KMS-11 (cell line): ENCODE measurements at regions not wholly inside any gene's neighbourhood (a gene's known extent, or its start where the extent isn't known, plus 50 kb on each side); places are given as distances from the start of the nearest gene placed in this dataset.

Experiments
- H2AFZ ChIP-seq: fragments of 200-600 bp; sonication (generic); 2 replicates; pipeline ENCODE4 v1.6.1; 2016; ENCODE audit warnings: antibody characterized with exemption, mixed run types, low read depth
- H3K27ac ChIP-seq: fragments of 200-600 bp; sonication (generic); 2 replicates; pipeline ENCODE4 v1.6.1; 2016; ENCODE audit warnings: mild to moderate bottlenecking, mixed run types
- H3K27me3 ChIP-seq: fragments of 200-600 bp; sonication (generic); 2 replicates; pipeline ENCODE4 v1.6.1; 2017; ENCODE audit warnings: mild to moderate bottlenecking, low read depth, mixed run types, moderate library complexity; ENCODE audit not compliant: insufficient read depth
- H3K36me3 ChIP-seq: fragments of 200-600 bp; sonication (generic); 2 replicates; pipeline ENCODE4 v1.6.1; 2017; ENCODE audit warnings: mild to moderate bottlenecking, mixed run types; ENCODE audit not compliant: insufficient read depth
- H3K4me1 ChIP-seq: fragments of 200-600 bp; sonication (generic); 2 replicates; pipeline ENCODE4 v1.6.1; 2016; ENCODE audit warnings: mild to moderate bottlenecking, low read depth, mixed run types; ENCODE audit not compliant: poor library complexity, severe bottlenecking
- H3K4me2 ChIP-seq: fragments of 200-600 bp; sonication (generic); 2 replicates; pipeline ENCODE4 v1.7.0; 2016; ENCODE audit warnings: mild to moderate bottlenecking, mixed run types
- H3K4me3 ChIP-seq: fragments of 200-600 bp; sonication (generic); IDR thresholded peaks from 2 replicates; pipeline ENCODE4 v1.6.1; 2017; ENCODE audit warnings: low read depth, low read length, mixed read lengths; ENCODE audit not compliant: insufficient read depth
- H3K79me2 ChIP-seq: fragments of 200-600 bp; sonication (generic); 2 replicates; pipeline ENCODE4 v1.6.1; 2016; ENCODE audit warnings: low read depth, mixed run types; ENCODE audit not compliant: insufficient read depth
- H3K9ac ChIP-seq: fragments of 200-600 bp; sonication (generic); 2 replicates; pipeline ENCODE4 v1.6.1; 2016; ENCODE audit warnings: mild to moderate bottlenecking, mixed run types
- H4K20me1 ChIP-seq: fragments of 200-600 bp; sonication (generic); 2 replicates; pipeline ENCODE4 v1.6.1; 2016; ENCODE audit warnings: mild to moderate bottlenecking, mixed run types; ENCODE audit not compliant: insufficient read depth
- TF ChIP-seq, protein P1 (sequence below): fragments of 200-600 bp; sonication (generic); conservative IDR thresholded peaks from 2 replicates; pipeline ENCODE4 v1.6.1; 2017; ENCODE audit warnings: low read depth, mild to moderate bottlenecking, antibody characterized with exemption, low read length, moderate library complexity, mixed read lengths

DNA sequence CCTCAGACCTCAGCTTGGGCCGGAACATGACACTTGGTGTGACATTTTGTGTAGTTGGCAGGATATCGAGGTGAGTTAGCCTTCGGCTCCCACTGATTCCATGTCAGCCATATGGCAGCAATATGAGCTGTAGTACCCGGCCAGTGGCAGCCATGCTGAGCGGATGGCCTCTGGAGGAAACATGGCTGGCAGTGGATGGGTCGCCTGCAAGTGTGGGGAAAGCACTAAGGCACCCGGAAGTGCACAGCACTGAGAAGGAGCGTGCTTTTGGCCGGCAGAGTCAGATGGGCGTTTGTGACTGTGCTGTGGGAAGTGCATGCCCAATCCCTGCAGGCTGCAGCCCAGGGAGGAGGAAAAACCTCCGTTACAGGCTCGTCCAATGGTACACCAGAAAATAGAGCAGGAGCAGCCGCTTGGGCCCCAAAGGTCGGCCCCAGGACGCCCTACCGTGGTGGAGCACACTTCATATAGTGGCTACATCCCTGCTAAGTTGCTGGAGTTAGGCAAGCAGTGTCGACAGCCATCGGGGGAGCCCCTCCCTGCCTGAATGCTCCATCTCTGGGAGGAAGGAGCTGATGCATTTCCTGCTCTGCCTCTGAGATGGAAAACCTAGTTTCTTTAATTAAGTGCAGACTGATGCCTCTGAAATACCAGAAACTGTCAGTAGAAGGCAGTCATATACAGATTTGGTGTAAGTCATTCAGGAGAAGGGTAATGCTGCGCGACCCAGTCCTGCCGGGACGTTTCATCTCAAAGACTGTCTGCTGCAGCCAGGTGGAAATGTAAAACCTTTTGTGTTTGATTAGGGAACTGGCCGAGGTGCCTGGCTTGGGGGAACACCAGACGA, 2185.8 kb upstream of the ACO1 start:
- TF ChIP-seq, protein P1, sequence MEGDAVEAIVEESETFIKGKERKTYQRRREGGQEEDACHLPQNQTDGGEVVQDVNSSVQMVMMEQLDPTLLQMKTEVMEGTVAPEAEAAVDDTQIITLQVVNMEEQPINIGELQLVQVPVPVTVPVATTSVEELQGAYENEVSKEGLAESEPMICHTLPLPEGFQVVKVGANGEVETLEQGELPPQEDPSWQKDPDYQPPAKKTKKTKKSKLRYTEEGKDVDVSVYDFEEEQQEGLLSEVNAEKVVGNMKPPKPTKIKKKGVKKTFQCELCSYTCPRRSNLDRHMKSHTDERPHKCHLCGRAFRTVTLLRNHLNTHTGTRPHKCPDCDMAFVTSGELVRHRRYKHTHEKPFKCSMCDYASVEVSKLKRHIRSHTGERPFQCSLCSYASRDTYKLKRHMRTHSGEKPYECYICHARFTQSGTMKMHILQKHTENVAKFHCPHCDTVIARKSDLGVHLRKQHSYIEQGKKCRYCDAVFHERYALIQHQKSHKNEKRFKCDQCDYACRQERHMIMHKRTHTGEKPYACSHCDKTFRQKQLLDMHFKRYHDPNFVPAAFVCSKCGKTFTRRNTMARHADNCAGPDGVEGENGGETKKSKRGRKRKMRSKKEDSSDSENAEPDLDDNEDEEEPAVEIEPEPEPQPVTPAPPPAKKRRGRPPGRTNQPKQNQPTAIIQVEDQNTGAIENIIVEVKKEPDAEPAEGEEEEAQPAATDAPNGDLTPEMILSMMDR, result no peak
- H3K79me2 ChIP-seq, result no peaks in the 10 kb centered on the region
- H3K4me3 ChIP-seq, result no peak overlapping the region
- H3K4me2 ChIP-seq, result no peak overlapping the region
- H3K36me3 ChIP-seq, result no peaks in the 10 kb centered on the region
- no peaks in the 10 kb centered on the region for H3K27me3 ChIP-seq
- no peaks in the 10 kb centered on the region for H4K20me1 ChIP-seq
- no peaks in the 10 kb centered on the region for H3K4me1 ChIP-seq
- no peak overlapping the region for H3K9ac ChIP-seq
- H2AFZ ChIP-seq, result no peak overlapping the region
- no peak overlapping the region for H3K27ac ChIP-seq

DNA sequence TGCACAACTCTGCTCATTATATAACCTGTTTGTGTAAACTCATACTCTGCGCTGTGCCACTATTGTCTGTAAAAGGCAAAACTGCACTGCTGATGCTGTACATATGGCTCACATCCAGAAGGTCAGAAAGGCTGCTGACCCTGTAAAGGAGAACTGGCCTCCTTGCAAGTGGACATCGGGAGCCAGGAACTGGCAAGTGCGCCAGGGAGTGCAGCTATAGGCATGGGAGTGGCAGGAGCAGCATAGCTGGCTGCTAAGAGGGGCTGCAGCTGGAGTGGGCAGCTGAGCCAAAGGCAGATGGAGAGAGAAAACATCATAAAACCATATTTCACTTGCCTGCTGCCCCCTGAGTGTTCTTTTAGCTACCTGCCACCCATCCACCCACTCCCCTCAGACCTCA, 2183.4 kb upstream of the ACO1 start:
- no peak overlapping the region for H3K27ac ChIP-seq
- H2AFZ ChIP-seq, result no peak overlapping the region
- no peaks in the 10 kb centered on the region for H3K36me3 ChIP-seq
- H3K4me3 ChIP-seq, result no peak overlapping the region
- no peaks in the 10 kb centered on the region for H3K79me2 ChIP-seq
- H4K20me1 ChIP-seq, result no peaks in the 10 kb centered on the region
- TF ChIP-seq, protein P1, result no peak
- no peaks in the 10 kb centered on the region for H3K4me1 ChIP-seq
- H3K4me2 ChIP-seq, result no peak overlapping the region
- H3K27me3 ChIP-seq, result no peaks in the 10 kb centered on the region
- no peak overlapping the region for H3K9ac ChIP-seq

DNA sequence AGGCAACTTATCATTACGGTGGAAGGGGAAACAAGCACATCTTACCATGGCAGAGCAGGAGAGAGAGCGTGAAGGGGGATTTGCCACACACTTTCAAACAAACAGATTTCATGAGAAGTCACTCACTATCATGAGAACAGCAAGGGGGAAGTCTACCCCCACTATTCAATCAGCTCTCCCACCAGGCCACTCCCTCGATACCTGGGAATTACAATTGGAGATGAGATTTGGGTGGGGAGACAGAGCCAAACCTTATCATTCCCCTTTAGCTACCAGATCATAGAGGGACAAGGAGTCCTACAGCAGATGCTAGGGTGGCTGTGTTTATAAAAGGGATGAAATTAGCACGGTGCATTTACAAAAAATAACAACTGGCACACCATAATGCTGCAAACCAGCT, 2149.4 kb upstream of the ACO1 start:
- Histone ChIP-seq H3K79me2 (no peaks in the 10 kb centered on the region), H3K27ac (no peak overlapping the region), H3K4me2 (no peak overlapping the region), H3K36me3 (no peaks in the 10 kb centered on the region), H3K9ac (no peak overlapping the region), H4K20me1 (no peaks in the 10 kb centered on the region), H3K4me1 (no peaks in the 10 kb centered on the region), H2AFZ (no peak overlapping the region), H3K27me3 (no peaks in the 10 kb centered on the region), H3K4me3 (no peak overlapping the region)
- TF ChIP-seq, protein P1, result no peak

DNA sequence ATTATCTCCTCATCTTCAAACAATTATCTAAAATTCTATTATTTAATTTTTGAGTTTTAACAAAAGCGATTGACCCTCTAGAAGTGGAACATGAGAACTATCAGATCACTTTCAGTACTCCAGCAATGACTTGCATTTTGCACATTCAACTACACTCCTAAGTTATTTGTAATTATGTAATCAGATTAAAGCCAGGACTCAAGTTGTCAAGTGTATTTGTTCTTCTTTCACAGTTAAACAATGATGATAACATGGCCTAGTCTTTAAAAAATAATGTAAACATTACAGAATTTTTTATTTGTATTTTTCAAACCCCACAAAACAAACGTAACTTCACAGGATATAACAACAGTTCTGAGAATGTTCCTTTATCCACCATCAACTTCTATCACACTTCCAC, 2148.9 kb upstream of the ACO1 start:
- no peak overlapping the region for H2AFZ ChIP-seq
- no peaks in the 10 kb centered on the region for H3K79me2 ChIP-seq
- H3K36me3 ChIP-seq, result no peaks in the 10 kb centered on the region
- H3K4me2 ChIP-seq, result no peak overlapping the region
- no peak overlapping the region for H3K27ac ChIP-seq
- H3K4me3 ChIP-seq, result no peak overlapping the region
- TF ChIP-seq, protein P1, result no peak
- H3K4me1 ChIP-seq, result no peaks in the 10 kb centered on the region
- no peaks in the 10 kb centered on the region for H3K27me3 ChIP-seq
- no peaks in the 10 kb centered on the region for H4K20me1 ChIP-seq
- H3K9ac ChIP-seq, result no peak overlapping the region
